Gastrocnemius medialis (tissue), 4 donors: ENCODE measurements at regions not wholly inside any gene's neighbourhood (a gene's known extent, or its start where the extent isn't known, plus 50 kb on each side); places are given as distances from the start of the nearest gene placed in this dataset.

ENCODE experiments used
- CTCF ChIP-seq, 5 experiments: fragments of 450-650 bp in 3 of 5; fragments of 200-600 bp in 2 of 5; sonication (generic) in 2 of 5; IDR thresholded peaks in 4 of 5; conservative IDR thresholded peaks in 1 of 5; 1 replicate in 4 of 5; 2 replicates in 1 of 5; pipeline ENCODE4 v1.5.1; 2016 to 2019; ENCODE audit warnings: antibody characterized with exemption in 5 of 5, mild to moderate bottlenecking in 3 of 5, moderate library complexity in 3 of 5
- POLR2A ChIP-seq, 2 donors: fragments of 450-650 bp; IDR thresholded peaks; one replicate each; pipeline ENCODE4 v1.6.1; 2017; ENCODE audit warnings: antibody characterized with exemption in 2 of 2, mild to moderate bottlenecking in 2 of 2, moderate library complexity in 2 of 2

GRCh38 chr6:78594668-78595066 is 272.7 kb upstream of the IRAK1BP1 start:
- TF ChIP-seq POLR2A (IDR thresholded peaks at IDR 0.05) (no peak), CTCF (IDR thresholded peaks at IDR 0.05 in 4 of 5, conservative IDR thresholded peaks at IDR 0.05 in 1 of 5) (no peak)
